ENCODE measurements at regions not wholly inside any gene's neighbourhood (a gene's known extent, or its start where the extent isn't known, plus 50 kb on each side); places are given as distances from the start of the nearest gene placed in this dataset.

DNA sequence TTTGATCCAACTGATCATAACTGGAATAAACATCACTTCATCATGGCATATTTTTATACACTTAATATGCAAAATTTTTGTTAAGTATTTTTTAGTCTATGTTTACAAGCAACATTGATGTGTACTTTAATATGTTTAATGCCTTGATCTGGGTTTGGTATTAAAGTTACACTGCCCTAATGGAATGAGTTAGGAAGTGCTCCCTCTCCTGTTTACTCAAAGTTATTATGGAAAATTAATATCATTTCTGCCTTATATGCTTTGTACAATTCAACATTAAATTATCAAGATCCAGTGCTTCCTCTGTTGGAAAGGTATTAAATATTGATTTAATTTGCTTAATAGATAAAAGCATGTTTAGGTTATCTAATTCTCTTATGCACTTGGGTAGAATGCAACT is 927.3 kb upstream of the RAG2 start (continued):
- TF ChIP-seq, protein P1, sequence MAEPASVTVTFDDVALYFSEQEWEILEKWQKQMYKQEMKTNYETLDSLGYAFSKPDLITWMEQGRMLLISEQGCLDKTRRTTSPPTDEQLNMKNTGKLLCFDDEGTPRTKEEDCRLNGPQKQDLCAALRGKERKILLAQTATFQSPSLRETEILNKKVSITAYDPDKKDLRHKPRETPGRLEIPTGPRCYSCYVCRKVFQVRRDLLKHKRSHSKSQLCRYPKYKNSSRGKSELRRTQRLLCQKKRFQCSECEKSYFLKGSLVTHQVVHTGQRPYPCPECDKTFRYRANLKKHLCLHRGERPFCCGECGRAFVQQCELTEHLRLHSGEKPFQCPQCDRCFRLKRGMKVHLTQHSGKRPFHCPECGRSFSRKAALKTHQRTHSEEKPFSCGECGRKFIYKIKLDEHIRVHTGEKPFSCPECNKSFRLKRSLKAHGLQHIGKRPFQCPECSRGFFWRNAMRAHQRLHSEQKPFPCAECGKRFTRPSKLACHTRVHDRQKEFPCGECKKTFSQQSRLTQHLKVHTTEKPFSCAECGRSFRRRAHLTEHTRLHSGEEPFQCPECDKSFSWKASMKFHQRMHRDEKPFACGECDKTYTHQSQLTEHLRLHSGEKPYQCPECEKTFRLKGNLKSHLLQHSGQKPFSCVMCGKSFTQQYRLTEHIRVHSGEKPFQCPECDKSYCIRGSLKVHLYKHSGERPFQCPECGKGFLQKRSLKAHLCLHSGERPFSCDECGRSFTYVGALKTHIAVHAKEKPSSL (CRISPR knock-in tag; conservative IDR thresholded peaks at IDR 0.05): no peak
- TF ChIP-seq, protein P2, sequence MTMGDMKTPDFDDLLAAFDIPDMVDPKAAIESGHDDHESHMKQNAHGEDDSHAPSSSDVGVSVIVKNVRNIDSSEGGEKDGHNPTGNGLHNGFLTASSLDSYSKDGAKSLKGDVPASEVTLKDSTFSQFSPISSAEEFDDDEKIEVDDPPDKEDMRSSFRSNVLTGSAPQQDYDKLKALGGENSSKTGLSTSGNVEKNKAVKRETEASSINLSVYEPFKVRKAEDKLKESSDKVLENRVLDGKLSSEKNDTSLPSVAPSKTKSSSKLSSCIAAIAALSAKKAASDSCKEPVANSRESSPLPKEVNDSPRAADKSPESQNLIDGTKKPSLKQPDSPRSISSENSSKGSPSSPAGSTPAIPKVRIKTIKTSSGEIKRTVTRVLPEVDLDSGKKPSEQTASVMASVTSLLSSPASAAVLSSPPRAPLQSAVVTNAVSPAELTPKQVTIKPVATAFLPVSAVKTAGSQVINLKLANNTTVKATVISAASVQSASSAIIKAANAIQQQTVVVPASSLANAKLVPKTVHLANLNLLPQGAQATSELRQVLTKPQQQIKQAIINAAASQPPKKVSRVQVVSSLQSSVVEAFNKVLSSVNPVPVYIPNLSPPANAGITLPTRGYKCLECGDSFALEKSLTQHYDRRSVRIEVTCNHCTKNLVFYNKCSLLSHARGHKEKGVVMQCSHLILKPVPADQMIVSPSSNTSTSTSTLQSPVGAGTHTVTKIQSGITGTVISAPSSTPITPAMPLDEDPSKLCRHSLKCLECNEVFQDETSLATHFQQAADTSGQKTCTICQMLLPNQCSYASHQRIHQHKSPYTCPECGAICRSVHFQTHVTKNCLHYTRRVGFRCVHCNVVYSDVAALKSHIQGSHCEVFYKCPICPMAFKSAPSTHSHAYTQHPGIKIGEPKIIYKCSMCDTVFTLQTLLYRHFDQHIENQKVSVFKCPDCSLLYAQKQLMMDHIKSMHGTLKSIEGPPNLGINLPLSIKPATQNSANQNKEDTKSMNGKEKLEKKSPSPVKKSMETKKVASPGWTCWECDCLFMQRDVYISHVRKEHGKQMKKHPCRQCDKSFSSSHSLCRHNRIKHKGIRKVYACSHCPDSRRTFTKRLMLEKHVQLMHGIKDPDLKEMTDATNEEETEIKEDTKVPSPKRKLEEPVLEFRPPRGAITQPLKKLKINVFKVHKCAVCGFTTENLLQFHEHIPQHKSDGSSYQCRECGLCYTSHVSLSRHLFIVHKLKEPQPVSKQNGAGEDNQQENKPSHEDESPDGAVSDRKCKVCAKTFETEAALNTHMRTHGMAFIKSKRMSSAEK (CRISPR knock-in tag; IDR thresholded peaks at IDR 0.05; ENCODE audit: borderline replicate concordance): no peak
- TF ChIP-seq, protein P3, sequence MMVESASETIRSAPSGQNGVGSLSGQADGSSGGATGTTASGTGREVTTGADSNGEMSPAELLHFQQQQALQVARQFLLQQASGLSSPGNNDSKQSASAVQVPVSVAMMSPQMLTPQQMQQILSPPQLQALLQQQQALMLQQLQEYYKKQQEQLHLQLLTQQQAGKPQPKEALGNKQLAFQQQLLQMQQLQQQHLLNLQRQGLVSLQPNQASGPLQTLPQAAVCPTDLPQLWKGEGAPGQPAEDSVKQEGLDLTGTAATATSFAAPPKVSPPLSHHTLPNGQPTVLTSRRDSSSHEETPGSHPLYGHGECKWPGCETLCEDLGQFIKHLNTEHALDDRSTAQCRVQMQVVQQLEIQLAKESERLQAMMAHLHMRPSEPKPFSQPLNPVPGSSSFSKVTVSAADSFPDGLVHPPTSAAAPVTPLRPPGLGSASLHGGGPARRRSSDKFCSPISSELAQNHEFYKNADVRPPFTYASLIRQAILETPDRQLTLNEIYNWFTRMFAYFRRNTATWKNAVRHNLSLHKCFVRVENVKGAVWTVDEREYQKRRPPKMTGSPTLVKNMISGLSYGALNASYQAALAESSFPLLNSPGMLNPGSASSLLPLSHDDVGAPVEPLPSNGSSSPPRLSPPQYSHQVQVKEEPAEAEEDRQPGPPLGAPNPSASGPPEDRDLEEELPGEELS (CRISPR knock-in tag; IDR thresholded peaks at IDR 0.05): no peak

DNA sequence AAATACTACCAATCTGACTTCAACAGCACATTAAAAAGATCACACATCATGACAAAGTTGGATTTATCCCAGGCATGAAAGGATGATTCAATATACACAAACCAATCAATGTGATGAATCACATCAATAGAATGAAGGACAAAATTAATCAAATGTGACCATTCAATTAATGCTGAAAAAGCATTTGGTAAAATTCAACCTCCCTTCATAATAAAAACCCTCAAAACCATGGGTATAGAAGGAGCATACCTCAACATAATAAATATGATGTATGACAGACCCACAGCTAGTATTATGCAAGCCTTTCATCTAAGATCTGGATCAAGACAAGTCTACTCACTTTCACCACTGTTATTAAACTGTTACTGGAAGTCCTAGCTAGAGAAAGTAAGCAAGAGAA is 921.7 kb upstream of the RAG2 start:
- Mint-ChIP-seq H3K27me3 (ENCODE audit: low read depth) (peaks cover 2% of the 10 kb centered on the region; the same call in 1 of the 2 replicates), H3K36me3 (peaks cover 60% of the 10 kb centered on the region), H3K4me1 (no peaks in the 10 kb centered on the region), H3K4me3 (no peak overlapping the region), H3K27ac (no peak overlapping the region), H3K9me3 (peaks cover 83% of the 10 kb centered on the region)
- ChIA-PET POLR2A (no interaction called here), CTCF (no interaction called here)
- TF ChIP-seq, protein P4, sequence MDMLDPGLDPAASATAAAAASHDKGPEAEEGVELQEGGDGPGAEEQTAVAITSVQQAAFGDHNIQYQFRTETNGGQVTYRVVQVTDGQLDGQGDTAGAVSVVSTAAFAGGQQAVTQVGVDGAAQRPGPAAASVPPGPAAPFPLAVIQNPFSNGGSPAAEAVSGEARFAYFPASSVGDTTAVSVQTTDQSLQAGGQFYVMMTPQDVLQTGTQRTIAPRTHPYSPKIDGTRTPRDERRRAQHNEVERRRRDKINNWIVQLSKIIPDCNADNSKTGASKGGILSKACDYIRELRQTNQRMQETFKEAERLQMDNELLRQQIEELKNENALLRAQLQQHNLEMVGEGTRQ (CRISPR knock-in tag; IDR thresholded peaks at IDR 0.05): no peak
- TF ChIP-seq GABPB1 (CRISPR knock-in tag; IDR thresholded peaks at IDR 0.05): no peak
- TF ChIP-seq, protein P5, sequence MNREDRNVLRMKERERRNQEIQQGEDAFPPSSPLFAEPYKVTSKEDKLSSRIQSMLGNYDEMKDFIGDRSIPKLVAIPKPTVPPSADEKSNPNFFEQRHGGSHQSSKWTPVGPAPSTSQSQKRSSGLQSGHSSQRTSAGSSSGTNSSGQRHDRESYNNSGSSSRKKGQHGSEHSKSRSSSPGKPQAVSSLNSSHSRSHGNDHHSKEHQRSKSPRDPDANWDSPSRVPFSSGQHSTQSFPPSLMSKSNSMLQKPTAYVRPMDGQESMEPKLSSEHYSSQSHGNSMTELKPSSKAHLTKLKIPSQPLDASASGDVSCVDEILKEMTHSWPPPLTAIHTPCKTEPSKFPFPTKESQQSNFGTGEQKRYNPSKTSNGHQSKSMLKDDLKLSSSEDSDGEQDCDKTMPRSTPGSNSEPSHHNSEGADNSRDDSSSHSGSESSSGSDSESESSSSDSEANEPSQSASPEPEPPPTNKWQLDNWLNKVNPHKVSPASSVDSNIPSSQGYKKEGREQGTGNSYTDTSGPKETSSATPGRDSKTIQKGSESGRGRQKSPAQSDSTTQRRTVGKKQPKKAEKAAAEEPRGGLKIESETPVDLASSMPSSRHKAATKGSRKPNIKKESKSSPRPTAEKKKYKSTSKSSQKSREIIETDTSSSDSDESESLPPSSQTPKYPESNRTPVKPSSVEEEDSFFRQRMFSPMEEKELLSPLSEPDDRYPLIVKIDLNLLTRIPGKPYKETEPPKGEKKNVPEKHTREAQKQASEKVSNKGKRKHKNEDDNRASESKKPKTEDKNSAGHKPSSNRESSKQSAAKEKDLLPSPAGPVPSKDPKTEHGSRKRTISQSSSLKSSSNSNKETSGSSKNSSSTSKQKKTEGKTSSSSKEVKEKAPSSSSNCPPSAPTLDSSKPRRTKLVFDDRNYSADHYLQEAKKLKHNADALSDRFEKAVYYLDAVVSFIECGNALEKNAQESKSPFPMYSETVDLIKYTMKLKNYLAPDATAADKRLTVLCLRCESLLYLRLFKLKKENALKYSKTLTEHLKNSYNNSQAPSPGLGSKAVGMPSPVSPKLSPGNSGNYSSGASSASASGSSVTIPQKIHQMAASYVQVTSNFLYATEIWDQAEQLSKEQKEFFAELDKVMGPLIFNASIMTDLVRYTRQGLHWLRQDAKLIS (CRISPR knock-in tag; IDR thresholded peaks at IDR 0.05; ENCODE audit: borderline replicate concordance): no peak
- no peak for TF ChIP-seq ZNF317 (CRISPR knock-in tag; IDR thresholded peaks at IDR 0.05; ENCODE audit: borderline replicate concordance, low read depth)
- TF ChIP-seq IRF2 (CRISPR knock-in tag; IDR thresholded peaks at IDR 0.05; ENCODE audit: borderline replicate concordance, low read depth): no peak
- TF ChIP-seq, protein P2 (CRISPR knock-in tag; IDR thresholded peaks at IDR 0.05; ENCODE audit: borderline replicate concordance): no peak
- ATAC-seq (no peak), DNase-seq (ENCODE audit: low spot score) (no peak)

All from WTC11 (cell line).